GM12891 (cell line): ENCODE measurements at regions not wholly inside any gene's neighbourhood (a gene's known extent, or its start where the extent isn't known, plus 50 kb on each side); places are given as distances from the start of the nearest gene placed in this dataset.

Experiments used
- POLR2A ChIP-seq: IDR thresholded peaks from 2 replicates; pipeline ENCODE4 v1.6.1; 2011; ENCODE audit warnings: low read depth, low read length, control low read depth
- POLR2AphosphoS5 ChIP-seq: IDR thresholded peaks from 2 replicates; pipeline ENCODE4 v1.6.1; 2011; ENCODE audit warnings: low read depth, low read length, control low read depth
- POU2F2 ChIP-seq: IDR thresholded peaks from 2 replicates; pipeline ENCODE4 v1.6.1; 2011; ENCODE audit warnings: low read depth, mild to moderate bottlenecking, control low read depth, low read length, moderate library complexity
- SPI1 ChIP-seq: IDR thresholded peaks from 2 replicates; pipeline ENCODE4 v1.6.1; 2011; ENCODE audit warnings: low read depth, low read length, control low read depth
- TAF1 ChIP-seq: IDR thresholded peaks from 2 replicates; pipeline ENCODE4 v1.6.1; 2011; ENCODE audit warnings: low read depth, low read length, control low read depth

GRCh38 chr12:31783556-31783955 is 54.7 kb upstream of the AMN1 start:
- TF ChIP-seq SPI1 (no peak), POLR2A (no peak), POLR2AphosphoS5 (no peak), TAF1 (no peak), POU2F2 (no peak)
